Urinary bladder (tissue), 3 donors: ENCODE measurements at regions not wholly inside any gene's neighbourhood (a gene's known extent, or its start where the extent isn't known, plus 50 kb on each side); places are given as distances from the start of the nearest gene placed in this dataset.
"Not testable (repeated sequence)": the region's sequence is repeated elsewhere in the genome, so short reads cannot be mapped to it uniquely, and the experiment has no call there.

Experiments used
- DNase-seq: peaks from one replicate; pipeline ENCODE4 v3.0.0-alpha.2; 2015; ENCODE audit errors: extremely low spot score
- H3K27ac ChIP-seq: one replicate; pipeline ENCODE4 v1.5.1; 2013; ENCODE audit warnings: low read depth, mild to moderate bottlenecking, moderate library complexity
- H3K36me3 ChIP-seq: one replicate; pipeline ENCODE4 v1.6.1; 2013; ENCODE audit warnings: mild to moderate bottlenecking, moderate library complexity; ENCODE audit not compliant: insufficient read depth
- H3K4me1 ChIP-seq: one replicate; pipeline ENCODE4 v1.6.1; 2013; ENCODE audit warnings: mild to moderate bottlenecking, moderate library complexity; ENCODE audit not compliant: insufficient read depth
- H3K4me3 ChIP-seq: one replicate; pipeline ENCODE4 v1.5.1; 2013; ENCODE audit warnings: low read depth, low read length
- WGBS: extraction: QIAGEN DNeasy Blood & Tissue Kit; methylation state at CpG from one replicate; pipeline ENCODE4 v1.1.7; 2013; 5-methylcytosine and 5-hydroxymethylcytosine counted together
- donor health status: healthy with polysubstance abuse.
- donor health status: healthy.

DNA sequence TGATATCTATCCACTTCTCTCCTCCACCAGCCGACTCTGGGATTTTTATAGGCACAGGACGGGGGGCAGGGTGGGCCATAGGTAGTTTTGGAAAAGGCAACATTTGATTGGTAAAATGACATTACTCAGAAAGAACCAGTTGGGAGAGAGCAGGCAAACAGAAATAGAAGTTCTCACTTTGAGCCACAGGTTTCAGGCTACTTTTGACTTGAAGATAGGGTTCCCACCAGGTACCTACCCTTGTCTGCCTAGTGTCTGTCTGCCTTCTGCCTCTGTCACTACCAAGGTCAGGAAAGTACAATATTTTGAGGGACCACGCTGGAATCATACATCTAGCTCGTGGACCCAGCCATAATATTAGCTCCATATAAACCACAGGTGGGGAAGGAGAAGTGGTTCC, 412.9 kb upstream of the GRM7 start:
- DNase-seq, result no peak
- Histone ChIP-seq H3K27ac (no peak overlapping the region), H3K4me3 (no peak overlapping the region), H3K4me1 (no peaks in the 10 kb centered on the region), H3K36me3 (no peaks in the 10 kb centered on the region)
- 84% methylated on average over 4 of the region's 4 CpGs for WGBS

GRCh38 chr3:6449099-6449498, 411.8 kb upstream of the GRM7 start:
- no peaks in the 10 kb centered on the region for H3K36me3 ChIP-seq
- H3K27ac ChIP-seq, result no peak overlapping the region
- no peaks in the 10 kb centered on the region for H3K4me1 ChIP-seq
- H3K4me3 ChIP-seq, result no peak overlapping the region
- DNase-seq, result no peak
- 81% methylated on average over 3 of the region's 3 CpGs for WGBS

DNA sequence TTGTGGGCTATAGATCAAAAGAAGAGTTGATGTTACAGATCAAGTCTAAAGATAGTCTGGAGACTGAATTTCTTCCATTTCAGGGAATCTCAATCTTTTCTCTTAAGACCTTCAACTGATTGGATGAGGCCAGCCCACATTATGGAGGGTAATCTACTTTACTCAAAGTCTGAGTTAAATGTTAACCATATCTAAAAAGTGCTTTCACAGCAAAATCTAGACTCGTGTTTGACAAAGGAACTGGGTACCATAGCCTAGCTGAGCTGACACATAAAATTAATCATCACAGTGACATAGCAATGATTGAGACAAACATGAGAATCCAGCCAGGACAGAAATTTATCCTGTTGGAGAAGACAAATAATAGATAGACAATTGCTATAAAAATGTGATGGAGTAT, 407.9 kb upstream of the GRM7 start:
- 71% methylated on average over 1 of the region's 1 CpG for WGBS
- no peak for DNase-seq
- no peak overlapping the region for H3K4me3 ChIP-seq
- H3K4me1 ChIP-seq, result no peaks in the 10 kb centered on the region
- no peak overlapping the region for H3K27ac ChIP-seq
- no peaks in the 10 kb centered on the region for H3K36me3 ChIP-seq

GRCh38 chr3:6455031-6455430, 405.9 kb upstream of the GRM7 start:
- no peaks in the 10 kb centered on the region for H3K36me3 ChIP-seq
- H3K27ac ChIP-seq, result no peak overlapping the region
- no peak for DNase-seq
- H3K4me1 ChIP-seq, result no peaks in the 10 kb centered on the region
- no peak overlapping the region for H3K4me3 ChIP-seq
- 78% methylated on average over 3 of the region's 3 CpGs for WGBS

DNA sequence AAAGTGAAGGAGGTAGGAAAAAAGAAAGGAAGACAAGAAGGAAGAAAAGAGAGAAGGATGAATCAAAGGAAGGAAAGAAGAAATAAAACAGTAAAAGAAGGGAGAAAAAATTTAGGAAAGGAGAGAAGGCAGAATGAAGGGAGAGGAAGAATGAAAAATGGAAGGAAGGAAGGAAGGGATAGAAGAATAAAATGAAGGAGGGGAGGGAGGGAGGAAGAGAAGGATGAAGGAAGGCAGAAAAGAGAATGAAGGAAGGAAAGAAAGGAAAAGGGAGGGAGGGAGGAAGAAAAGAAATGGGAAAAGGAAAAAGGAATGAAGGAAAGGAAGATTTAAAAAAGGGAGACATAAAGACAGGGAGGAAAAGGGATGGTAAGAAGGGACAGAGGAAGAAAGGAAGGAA, 393.7 kb upstream of the GRM7 start:
- DNase-seq, result no peak
- no peaks in the 10 kb centered on the region for H3K36me3 ChIP-seq
- no peaks in the 10 kb centered on the region for H3K4me1 ChIP-seq
- no peak overlapping the region for H3K27ac ChIP-seq
- no peak overlapping the region for H3K4me3 ChIP-seq

DNA sequence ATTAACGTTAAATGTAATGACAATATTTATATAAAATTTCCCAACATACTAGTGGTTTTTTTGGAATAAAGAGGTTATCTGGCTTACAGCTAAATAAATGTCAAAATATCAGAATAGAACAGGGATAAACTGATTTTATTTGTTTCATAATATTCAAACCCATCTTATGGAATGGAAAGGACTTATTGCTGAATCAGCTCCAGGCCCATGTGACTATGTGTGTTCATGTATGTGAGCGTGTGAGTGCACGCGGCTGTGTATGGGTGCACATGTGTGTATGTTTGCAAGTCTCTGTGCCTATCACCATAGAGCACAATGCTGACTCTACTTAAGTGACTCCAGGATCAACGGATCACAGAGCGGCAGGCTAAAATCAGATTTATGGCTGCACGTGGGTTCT, 392.3 kb upstream of the GRM7 start:
- Histone ChIP-seq H3K36me3 (no peaks in the 10 kb centered on the region), H3K4me1 (no peaks in the 10 kb centered on the region), H3K4me3 (no peak overlapping the region), H3K27ac (no peak overlapping the region)
- no peak for DNase-seq
- WGBS, result 70% methylated on average over 7 of the region's 7 CpGs

DNA sequence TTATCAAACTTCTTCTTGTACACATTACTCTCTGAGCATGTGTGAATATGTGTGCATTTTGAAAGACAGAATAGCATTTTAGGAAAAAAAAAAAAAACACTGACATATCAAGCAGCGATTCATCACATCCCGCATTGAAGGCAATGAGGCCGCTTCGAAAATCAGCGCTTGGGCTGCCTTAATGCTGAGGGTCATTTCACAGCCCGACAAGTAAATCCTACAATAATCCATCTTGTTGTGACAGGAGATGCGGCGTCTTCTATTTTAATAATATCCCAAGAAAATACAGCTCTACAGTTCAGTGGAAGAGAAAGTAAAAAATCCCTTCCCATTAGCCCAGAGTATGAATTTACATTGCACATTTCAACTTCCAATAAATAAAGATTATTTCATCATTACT, 389.2 kb upstream of the GRM7 start:
- 65% methylated on average over 8 of the region's 8 CpGs for WGBS
- no peak overlapping the region for H3K27ac ChIP-seq
- H3K36me3 ChIP-seq, result no peaks in the 10 kb centered on the region
- H3K4me1 ChIP-seq, result no peaks in the 10 kb centered on the region
- H3K4me3 ChIP-seq, result no peak overlapping the region
- no peak for DNase-seq

DNA sequence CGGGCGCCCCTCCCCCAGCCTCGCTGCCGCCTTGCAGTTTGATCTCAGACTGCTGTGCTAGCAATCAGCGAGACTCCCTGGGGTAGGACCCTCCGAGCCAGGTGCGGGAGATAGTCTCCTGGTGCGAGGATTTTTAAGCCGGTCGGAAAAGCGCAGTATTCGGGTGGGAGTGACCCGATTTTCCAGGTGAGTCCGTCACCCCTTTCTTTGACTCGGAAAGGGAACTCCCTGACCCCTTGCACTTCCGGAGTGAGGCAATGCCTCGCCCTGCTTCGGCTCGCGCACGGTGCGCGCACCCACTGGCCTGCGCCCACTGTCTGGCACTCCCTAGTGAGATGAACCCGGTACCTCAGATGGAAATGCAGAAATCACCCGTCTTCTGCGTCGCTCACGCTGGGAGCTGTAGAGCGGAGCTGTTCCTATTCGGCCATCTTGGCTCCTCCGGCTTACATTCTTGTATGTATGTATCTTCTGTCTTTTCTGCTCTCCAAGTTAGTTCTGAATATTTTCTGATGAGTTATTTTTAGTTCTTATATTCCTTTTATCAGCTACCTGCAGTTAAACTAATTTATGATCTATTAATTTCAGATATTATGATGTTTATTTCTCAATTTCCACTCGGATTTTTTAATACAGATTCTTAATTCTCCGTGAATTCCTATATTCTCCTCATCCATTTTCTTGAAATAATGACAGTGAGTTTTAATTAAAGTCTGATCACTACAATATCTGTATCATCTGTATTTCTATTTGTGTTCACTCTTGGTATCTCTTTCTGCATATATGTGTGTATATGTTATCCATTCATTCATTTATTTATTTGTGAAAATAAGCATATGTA, 370.2 kb upstream of the GRM7 start:
- H3K27ac ChIP-seq, H3K4me3 ChIP-seq, DNase-seq, H3K4me1 ChIP-seq, H3K36me3 ChIP-seq: not testable (repeated sequence)
- WGBS, result 90% methylated on average over 32 of the region's 34 CpGs

DNA sequence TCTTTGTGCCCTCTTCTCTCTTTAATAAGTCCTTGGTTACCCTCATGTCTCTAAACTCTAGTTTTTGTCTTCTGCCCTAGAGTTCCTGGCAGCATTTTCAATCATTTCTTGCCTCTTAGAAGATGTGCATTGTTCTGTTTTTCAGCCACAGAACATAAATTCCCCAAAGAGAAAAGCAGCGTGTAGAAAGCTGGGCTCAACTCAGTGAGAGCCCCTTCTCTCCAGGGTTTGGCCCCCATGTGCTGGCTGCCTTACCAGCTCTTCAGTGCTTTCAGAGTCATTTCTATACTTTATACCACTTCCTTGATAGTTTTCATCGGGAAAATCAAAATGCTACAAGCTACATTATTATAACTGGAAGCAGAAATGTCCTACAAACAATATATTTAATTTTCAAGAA, 369.1 kb upstream of the GRM7 start:
- no peak overlapping the region for H3K27ac ChIP-seq
- 94% methylated on average over 2 of the region's 2 CpGs for WGBS
- no peaks in the 10 kb centered on the region for H3K36me3 ChIP-seq
- no peak for DNase-seq
- no peaks in the 10 kb centered on the region for H3K4me1 ChIP-seq
- no peak overlapping the region for H3K4me3 ChIP-seq

DNA sequence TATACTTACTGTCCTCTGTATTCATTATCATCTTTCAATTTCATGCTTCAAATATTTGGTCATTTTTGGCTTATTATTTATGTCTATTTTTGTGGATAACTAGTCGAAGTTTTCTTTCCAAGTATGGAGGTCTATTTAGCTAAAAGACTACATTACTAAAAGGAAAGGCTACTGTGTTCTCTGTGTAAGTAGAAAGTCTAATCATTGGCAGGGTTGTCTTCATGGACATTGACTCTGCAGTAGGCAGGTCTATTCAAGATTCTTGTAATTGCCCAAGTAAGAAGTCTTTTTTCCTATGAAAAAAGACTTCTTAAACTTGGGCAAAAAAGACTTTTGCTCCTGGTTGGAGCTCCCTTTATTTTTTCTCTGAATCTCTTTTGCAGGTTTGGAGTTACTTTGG, 368.6 kb upstream of the GRM7 start:
- Histone ChIP-seq H3K36me3 (no peaks in the 10 kb centered on the region), H3K4me3 (no peak overlapping the region), H3K27ac (no peak overlapping the region), H3K4me1 (no peaks in the 10 kb centered on the region)
- WGBS, result 35% methylated on average over 1 of the region's 1 CpG
- no peak for DNase-seq

DNA sequence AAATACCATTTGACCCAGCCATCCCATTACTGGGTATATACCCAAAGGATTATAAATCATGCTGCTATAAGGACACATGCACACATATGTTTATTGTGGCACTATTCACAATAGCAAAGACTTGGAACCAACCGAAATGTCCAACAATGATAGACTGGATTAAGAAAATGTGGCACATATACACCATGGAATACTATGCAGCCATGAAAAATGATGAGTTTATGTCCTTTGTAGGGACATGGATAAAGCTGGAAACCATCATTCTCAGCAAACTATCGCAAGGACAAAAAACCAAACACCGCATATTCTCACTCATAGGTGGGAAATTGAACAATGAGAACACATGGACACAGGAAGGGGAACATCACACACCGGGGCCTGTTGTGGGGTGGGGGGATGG, 362.0 kb upstream of the GRM7 start:
- H3K36me3 ChIP-seq, DNase-seq, H3K4me3 ChIP-seq, H3K27ac ChIP-seq, H3K4me1 ChIP-seq: not testable (repeated sequence)
- whole genome bisulfite sequencing, result 80% methylated on average over 4 of the region's 4 CpGs

DNA sequence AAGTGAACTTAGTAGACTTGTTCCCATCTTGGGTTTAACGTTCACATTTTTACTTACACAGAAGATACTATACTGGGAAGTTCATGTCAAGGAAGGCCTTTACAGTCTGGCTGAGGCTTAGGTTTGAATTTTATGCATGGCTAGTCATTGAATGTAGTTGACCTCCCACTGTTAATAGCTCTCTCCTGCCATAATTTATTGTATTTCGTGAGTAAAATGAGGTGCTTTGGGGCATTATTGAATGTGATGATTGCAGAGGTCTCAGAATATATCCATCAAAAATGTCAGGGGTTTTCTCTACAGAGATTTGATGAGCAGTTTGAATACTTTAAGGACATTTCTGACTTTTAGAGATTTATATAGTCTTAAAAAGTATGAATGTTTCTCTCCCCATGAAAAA, 356.6 kb upstream of the GRM7 start:
- no peaks in the 10 kb centered on the region for H3K36me3 ChIP-seq
- H3K27ac ChIP-seq, result no peak overlapping the region
- H3K4me3 ChIP-seq, result no peak overlapping the region
- H3K4me1 ChIP-seq, result no peaks in the 10 kb centered on the region
- 56% methylated on average over 2 of the region's 2 CpGs for WGBS
- no peak for DNase-seq

DNA sequence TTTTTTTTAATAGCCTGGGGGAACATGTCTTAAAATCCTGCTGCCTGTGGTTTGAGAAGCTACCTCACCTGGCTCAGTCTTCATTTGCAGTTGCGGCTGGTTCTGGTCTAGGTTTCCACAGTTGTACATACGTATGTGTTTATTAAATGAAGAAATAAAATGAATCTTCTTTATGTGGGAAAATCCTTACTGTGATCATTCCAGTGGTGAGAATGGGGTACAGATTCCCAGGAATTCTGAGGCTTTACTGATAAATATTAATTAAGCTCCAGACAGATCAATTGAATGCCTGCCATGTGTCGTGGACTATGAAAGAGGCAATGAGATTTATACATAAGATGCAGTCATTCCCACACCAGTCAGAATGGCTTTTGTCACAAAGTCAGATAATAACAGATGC, 356.1 kb upstream of the GRM7 start:
- no peak overlapping the region for H3K27ac ChIP-seq
- H3K4me1 ChIP-seq, result no peaks in the 10 kb centered on the region
- H3K4me3 ChIP-seq, result no peak overlapping the region
- WGBS, result 91% methylated on average over 3 of the region's 3 CpGs
- H3K36me3 ChIP-seq, result no peaks in the 10 kb centered on the region
- DNase-seq, result no peak

- Histone ChIP-seq H3K27ac (no peak overlapping the region), H3K36me3 (no peaks in the 10 kb centered on the region), H3K4me3 (no peak overlapping the region), H3K4me1 (no peaks in the 10 kb centered on the region)
- 81% methylated on average over 2 of the region's 2 CpGs for WGBS
- DNase-seq, result no peak
Measured at GRCh38 chr3:6508410-6508759, 352.5 kb upstream of the GRM7 start.

- no peak overlapping the region for H3K27ac ChIP-seq
- no peak for DNase-seq
- WGBS, result 47% methylated on average over 4 of the region's 4 CpGs
- no peak overlapping the region for H3K4me3 ChIP-seq
- no peaks in the 10 kb centered on the region for H3K36me3 ChIP-seq
- H3K4me1 ChIP-seq, result no peaks in the 10 kb centered on the region
Measured at GRCh38 chr3:6509576-6509975, 351.3 kb upstream of the GRM7 start.
